H1 (cell line): ENCODE measurements at regions not wholly inside any gene's neighbourhood (a gene's known extent, or its start where the extent isn't known, plus 50 kb on each side); places are given as distances from the start of the nearest gene placed in this dataset.

Experiments used
- BACH1 ChIP-seq: IDR thresholded peaks from 2 replicates; pipeline ENCODE4 v1.6.1; 2012; ENCODE audit warnings: low read length, improper control_type of control experiment
- CBX5 ChIP-seq: fragments of 300-800, 300-1000 bp; sonication (generic); IDR thresholded peaks from 2 replicates; pipeline ENCODE4 v1.7.1; 2016; ENCODE audit warnings: antibody characterized with exemption, low read length, low read depth
- CHD1 ChIP-seq: IDR thresholded peaks from 2 replicates; pipeline ENCODE4 v1.6.1; 2012; ENCODE audit warnings: low read depth, low read length, improper control_type of control experiment
- CHD2 ChIP-seq: IDR thresholded peaks from 2 replicates; pipeline ENCODE4 v1.6.1; 2012; ENCODE audit warnings: low read length, improper control_type of control experiment
- CTCF ChIP-seq, 3 experiments: IDR thresholded peaks; 1 replicate in 2 of 3; 2 replicates in 1 of 3; pipeline versions ENCODE4 v1.5.1 to v1.6.1; 2011; ENCODE audit warnings: low read length in 3 of 3, mild to moderate bottlenecking in 3 of 3, inconsistent platforms in 2 of 3, low read depth in 1 of 3, moderate library complexity in 1 of 3; ENCODE audit not compliant: insufficient read depth in 1 of 3; ENCODE audit errors: control extremely low read depth in 1 of 3
- EZH2 ChIP-seq: fragments of 200-600 bp; sonication (generic); IDR thresholded peaks from 2 replicates; pipeline ENCODE4 v1.7.1; 2012; ENCODE audit warnings: low read depth, mild to moderate bottlenecking, moderate library complexity, low read length, inconsistent platforms; ENCODE audit not compliant: severe bottlenecking
- MAFK ChIP-seq: IDR thresholded peaks from 2 replicates; pipeline ENCODE4 v1.6.1; 2012; ENCODE audit warnings: low read depth, mild to moderate bottlenecking, improper control_type of control experiment, low read length
- POLR2A ChIP-seq, 2 experiments: IDR thresholded peaks; 1 replicate in 1 of 2; 2 replicates in 1 of 2; pipeline ENCODE4 v1.6.1; 2011; ENCODE audit warnings: low read depth in 2 of 2, low read length in 2 of 2, mild to moderate bottlenecking in 2 of 2; ENCODE audit errors: control extremely low read depth in 1 of 2
- POLR2AphosphoS5 ChIP-seq: IDR thresholded peaks from 2 replicates; pipeline ENCODE4 v1.6.1; 2011; ENCODE audit warnings: low read depth, low read length
- RFX5 ChIP-seq: IDR thresholded peaks from 2 replicates; pipeline ENCODE4 v1.6.1; 2011; ENCODE audit warnings: low read depth, low read length, improper control_type of control experiment, borderline replicate concordance
- SIRT6 ChIP-seq: IDR thresholded peaks from one replicate; pipeline ENCODE4 v1.7.1; 2012; ENCODE audit warnings: low read length, inconsistent platforms
- SP1 ChIP-seq: IDR thresholded peaks from 2 replicates; pipeline ENCODE4 v1.6.1; 2011; ENCODE audit warnings: low read depth, low read length
- YY1 ChIP-seq: IDR thresholded peaks from 2 replicates; pipeline ENCODE4 v1.6.1; 2011; ENCODE audit warnings: low read depth, mild to moderate bottlenecking, low read length
- ZNF274 ChIP-seq: IDR thresholded peaks from 2 replicates; pipeline ENCODE4 v1.7.0; 2012; ENCODE audit warnings: low read length, borderline replicate concordance; ENCODE audit errors: extremely low read depth

GRCh38 chr2:180927030-180927686, 53.2 kb upstream of the UBE2E3 start:
- no peak for TF ChIP-seq CTCF (IDR thresholded peaks at IDR 0.05; ENCODE audit: control extremely low read depth in 1 of 3, insufficient read depth in 1 of 3, low read depth in 1 of 3, low read length in 3 of 3)
- no peak for TF ChIP-seq SIRT6
- no peak for TF ChIP-seq BACH1
- TF ChIP-seq MAFK, result no peak
- no peak for TF ChIP-seq ZNF274
- no peak for TF ChIP-seq POLR2A (IDR thresholded peaks at IDR 0.05; ENCODE audit: control extremely low read depth in 1 of 2, low read depth in 2 of 2, low read length in 2 of 2)
- no peak for TF ChIP-seq CBX5
- no peak for TF ChIP-seq EZH2
- no peak for TF ChIP-seq RFX5
- TF ChIP-seq CHD2, result no peak
- no peak for TF ChIP-seq YY1
- TF ChIP-seq CHD1, result no peak
- no peak for TF ChIP-seq SP1
- TF ChIP-seq POLR2AphosphoS5, result no peak
